ENCODE measurements at regions not wholly inside any gene's neighbourhood (a gene's known extent, or its start where the extent isn't known, plus 50 kb on each side); places are given as distances from the start of the nearest gene placed in this dataset.
"Not testable (repeated sequence)": the region's sequence is repeated elsewhere in the genome, so short reads cannot be mapped to it uniquely, and the experiment has no call there.

- no peak for DNase-seq (ENCODE audit: low read depth)
- no peak overlapping the region for H3K4me3 ChIP-seq (ENCODE audit: low read depth, low read length)
- TF ChIP-seq CTCF (conservative IDR thresholded peaks at IDR 0.05; ENCODE audit: low read depth, low read length): no peak
These were observed 276.5 kb upstream of the TYRP1 start for GRCh38 chr9:12416716-12417115.

GRCh38 chr9:12424243-12424642, 268.9 kb upstream of the TYRP1 start:
- no peak for DNase-seq (ENCODE audit: low read depth)
- no peak for TF ChIP-seq CTCF (conservative IDR thresholded peaks at IDR 0.05; ENCODE audit: low read depth, low read length)
- H3K4me3 ChIP-seq (ENCODE audit: low read depth, low read length): no peak overlapping the region

GRCh38 chr9:12425878-12426864, 267.0 kb upstream of the TYRP1 start:
- TF ChIP-seq CTCF (conservative IDR thresholded peaks at IDR 0.05; ENCODE audit: low read depth, low read length): peak; percentile 44
- DNase-seq (ENCODE audit: low read depth): peak; percentile 3
- no peak overlapping the region for H3K4me3 ChIP-seq (ENCODE audit: low read depth, low read length)

- DNase-seq (ENCODE audit: low read depth): no peak
- no peak overlapping the region for H3K4me3 ChIP-seq (ENCODE audit: low read depth, low read length)
- TF ChIP-seq CTCF (conservative IDR thresholded peaks at IDR 0.05; ENCODE audit: low read depth, low read length): no peak
These were observed 253.9 kb upstream of the TYRP1 start for GRCh38 chr9:12439267-12439666.

- DNase-seq (ENCODE audit: low read depth); H3K4me3 ChIP-seq (ENCODE audit: low read depth, low read length): not testable (repeated sequence)
These were observed 252.1 kb upstream of the TYRP1 start for GRCh38 chr9:12441080-12441479.

- H3K4me3 ChIP-seq (ENCODE audit: low read depth, low read length): no peak overlapping the region
- DNase-seq (ENCODE audit: low read depth): no peak
- no peak for TF ChIP-seq CTCF (conservative IDR thresholded peaks at IDR 0.05; ENCODE audit: low read depth, low read length)
These were observed 251.7 kb upstream of the TYRP1 start for GRCh38 chr9:12441506-12441905.

- no peak for TF ChIP-seq CTCF (conservative IDR thresholded peaks at IDR 0.05; ENCODE audit: low read depth, low read length)
- H3K4me3 ChIP-seq (ENCODE audit: low read depth, low read length): no peak overlapping the region
- DNase-seq (ENCODE audit: low read depth): no peak
These were observed 244.9 kb upstream of the TYRP1 start for GRCh38 chr9:12448246-12448645.
